SH-SY5Y (cell line): ENCODE measurements at regions not wholly inside any gene's neighbourhood (a gene's known extent, or its start where the extent isn't known, plus 50 kb on each side); places are given as distances from the start of the nearest gene placed in this dataset.

ENCODE experiments used
- GATA2 ChIP-seq: IDR thresholded peaks from 2 replicates; pipeline ENCODE4 v1.6.1; 2011; ENCODE audit warnings: mild to moderate bottlenecking, low read depth, low read length
- GATA3 ChIP-seq: IDR thresholded peaks from 2 replicates; pipeline ENCODE4 v1.6.1; 2011; ENCODE audit warnings: low read depth, mild to moderate bottlenecking, low read length, moderate library complexity

GRCh38 chr5:89827960-89828359 is 581.6 kb downstream of the CETN3 start:
- TF ChIP-seq GATA3 (no peak), GATA2 (no peak)
